ENCODE measurements at regions not wholly inside any gene's neighbourhood (a gene's known extent, or its start where the extent isn't known, plus 50 kb on each side); places are given as distances from the start of the nearest gene placed in this dataset.
"Not testable (repeated sequence)": the region's sequence is repeated elsewhere in the genome, so short reads cannot be mapped to it uniquely, and the experiment has no call there.

DNA sequence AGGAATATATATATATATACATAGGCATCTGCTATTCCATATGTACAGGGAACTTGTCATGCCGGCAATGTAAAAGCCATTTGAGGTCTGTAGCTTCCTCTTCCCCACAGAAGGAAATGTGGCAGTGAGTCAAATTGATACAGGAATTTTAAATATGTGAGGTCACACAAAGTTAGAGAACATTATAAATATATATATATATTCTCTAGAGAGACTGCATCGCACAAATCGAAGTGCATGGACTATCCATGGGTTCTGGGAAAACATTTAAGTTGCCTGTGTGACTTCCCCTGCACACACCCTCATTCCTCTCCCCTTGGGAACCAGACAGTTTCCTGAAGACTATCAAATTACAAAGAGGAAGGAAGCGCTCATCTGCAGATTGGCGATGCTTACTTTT lies 100.9 kb upstream of the CCDC91 start:
- DNase-seq (no peak), ATAC-seq (no peak)
- TF ChIP-seq, protein P1, sequence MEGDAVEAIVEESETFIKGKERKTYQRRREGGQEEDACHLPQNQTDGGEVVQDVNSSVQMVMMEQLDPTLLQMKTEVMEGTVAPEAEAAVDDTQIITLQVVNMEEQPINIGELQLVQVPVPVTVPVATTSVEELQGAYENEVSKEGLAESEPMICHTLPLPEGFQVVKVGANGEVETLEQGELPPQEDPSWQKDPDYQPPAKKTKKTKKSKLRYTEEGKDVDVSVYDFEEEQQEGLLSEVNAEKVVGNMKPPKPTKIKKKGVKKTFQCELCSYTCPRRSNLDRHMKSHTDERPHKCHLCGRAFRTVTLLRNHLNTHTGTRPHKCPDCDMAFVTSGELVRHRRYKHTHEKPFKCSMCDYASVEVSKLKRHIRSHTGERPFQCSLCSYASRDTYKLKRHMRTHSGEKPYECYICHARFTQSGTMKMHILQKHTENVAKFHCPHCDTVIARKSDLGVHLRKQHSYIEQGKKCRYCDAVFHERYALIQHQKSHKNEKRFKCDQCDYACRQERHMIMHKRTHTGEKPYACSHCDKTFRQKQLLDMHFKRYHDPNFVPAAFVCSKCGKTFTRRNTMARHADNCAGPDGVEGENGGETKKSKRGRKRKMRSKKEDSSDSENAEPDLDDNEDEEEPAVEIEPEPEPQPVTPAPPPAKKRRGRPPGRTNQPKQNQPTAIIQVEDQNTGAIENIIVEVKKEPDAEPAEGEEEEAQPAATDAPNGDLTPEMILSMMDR (IDR thresholded peaks at IDR 0.05 in 4 of 5, conservative IDR thresholded peaks at IDR 0.05 in 1 of 5), result no peak
- TF ChIP-seq POLR2A (IDR thresholded peaks at IDR 0.05), result no peak
- Histone ChIP-seq H3K27ac (no peak overlapping the region), H3K27me3 (no peaks in the 10 kb centered on the region), H3K36me3 (no peaks in the 10 kb centered on the region), H3K4me1 (peaks cover 0 to 3% of the 10 kb centered on the region in 2 donors), H3K9me3 (no peaks in the 10 kb centered on the region), H3K4me3 (no peak overlapping the region)
- intact Hi-C loops (cut with DNase I; ENCODE audit: low total_unique reads), result no loop called here
- in situ Hi-C loops (cut with MboI; ENCODE audit: low sequenced_read_pairs in 4 of 4), result no loop called here

DNA sequence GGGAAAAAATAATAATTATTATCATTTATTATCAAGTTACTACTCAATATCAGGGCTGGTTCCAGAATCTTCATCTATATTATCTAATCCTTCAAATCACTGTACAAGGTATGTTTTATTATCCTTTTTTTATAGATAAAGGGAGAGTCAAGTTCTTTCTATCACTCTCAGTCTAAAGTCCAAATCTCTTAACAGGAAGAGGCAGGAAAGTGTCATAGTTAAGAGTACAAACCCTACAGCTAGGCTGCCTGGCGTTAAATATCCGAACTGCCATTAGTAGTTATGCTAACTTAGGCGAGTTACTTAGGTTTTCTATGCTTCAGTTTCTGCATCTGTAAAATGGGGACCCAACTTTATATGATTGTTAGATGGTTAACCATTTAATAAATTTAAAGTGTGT lies 99.4 kb upstream of the CCDC91 start:
- Histone ChIP-seq H3K9me3 (no peaks in the 10 kb centered on the region), H3K36me3 (no peaks in the 10 kb centered on the region), H3K27me3 (no peaks in the 10 kb centered on the region), H3K4me1 (peaks cover 0 to 3% of the 10 kb centered on the region in 2 donors), H3K4me3 (no peak overlapping the region), H3K27ac (no peak overlapping the region)
- intact Hi-C loops (cut with DNase I; ENCODE audit: low total_unique reads), result no loop called here
- TF ChIP-seq, protein P1 (IDR thresholded peaks at IDR 0.05 in 4 of 5, conservative IDR thresholded peaks at IDR 0.05 in 1 of 5), result no peak
- no peak for TF ChIP-seq POLR2A (IDR thresholded peaks at IDR 0.05)
- in situ Hi-C loops (cut with MboI; ENCODE audit: low sequenced_read_pairs in 4 of 4), result no loop called here
- ATAC-seq (no peak), DNase-seq (no peak)

DNA sequence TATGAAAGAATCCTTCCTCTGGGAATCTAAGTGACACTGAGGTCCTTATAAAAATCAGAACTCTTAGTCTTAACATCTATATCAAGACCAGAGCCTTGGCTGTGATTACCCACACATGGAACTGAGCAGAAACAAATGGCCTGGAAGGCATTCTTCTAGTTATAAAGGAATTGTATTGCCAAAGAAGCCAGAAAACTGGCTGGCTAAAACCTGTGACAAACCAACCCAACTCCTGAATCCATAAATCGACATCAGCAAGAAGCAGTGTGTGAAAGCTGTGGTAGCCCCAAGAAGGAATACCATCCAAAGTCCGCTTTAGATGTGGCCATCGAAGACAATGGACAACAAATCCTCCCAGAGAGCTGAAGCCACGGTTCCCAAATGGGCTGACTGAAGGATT lies 97.9 kb upstream of the CCDC91 start:
- H3K9me3 ChIP-seq, result no peaks in the 10 kb centered on the region
- H3K4me3 ChIP-seq, result no peak overlapping the region
- H3K4me1 ChIP-seq, result peaks cover 0 to 3% of the 10 kb centered on the region in 2 donors
- no peaks in the 10 kb centered on the region for H3K27me3 ChIP-seq
- DNase-seq, result no peak
- no peaks in the 10 kb centered on the region for H3K36me3 ChIP-seq
- H3K27ac ChIP-seq, result no peak overlapping the region
- ATAC-seq, result no peak
- TF ChIP-seq, protein P1 (IDR thresholded peaks at IDR 0.05 in 4 of 5, conservative IDR thresholded peaks at IDR 0.05 in 1 of 5), result no peak
- TF ChIP-seq POLR2A (IDR thresholded peaks at IDR 0.05), result no peak
- intact Hi-C loops (cut with DNase I; ENCODE audit: low total_unique reads), result no loop called here
- in situ Hi-C loops (cut with MboI; ENCODE audit: low sequenced_read_pairs in 4 of 4), result no loop called here

DNA sequence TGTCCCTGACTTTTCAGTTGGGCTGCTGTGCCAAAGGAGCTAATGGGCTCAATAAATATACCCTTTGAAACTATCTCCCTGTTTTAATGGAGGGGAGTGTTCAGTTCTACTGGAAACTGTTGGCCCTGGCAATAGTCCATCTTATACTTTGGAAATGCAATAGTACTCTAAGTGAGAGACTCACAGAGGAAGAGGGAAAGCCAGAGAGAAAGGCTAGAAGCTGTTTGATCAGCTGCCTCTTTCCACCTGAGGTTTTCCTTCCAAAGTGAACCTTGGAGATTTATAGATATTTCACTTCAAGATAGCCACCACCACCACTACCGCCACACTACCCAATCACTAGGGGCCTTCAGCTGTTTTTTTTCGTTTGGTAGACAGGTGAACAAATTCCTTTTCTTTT lies 93.6 kb upstream of the CCDC91 start:
- TF ChIP-seq, protein P1 (IDR thresholded peaks at IDR 0.05 in 4 of 5, conservative IDR thresholded peaks at IDR 0.05 in 1 of 5), result no peak
- no peak for TF ChIP-seq POLR2A (IDR thresholded peaks at IDR 0.05)
- Histone ChIP-seq H3K9me3 (no peaks in the 10 kb centered on the region), H3K27ac (no peak overlapping the region), H3K36me3 (no peaks in the 10 kb centered on the region), H3K4me3 (no peak overlapping the region), H3K27me3 (no peaks in the 10 kb centered on the region), H3K4me1 (no peaks in the 10 kb centered on the region)
- DNase-seq (no peak), ATAC-seq (no peak)
- in situ Hi-C loops (cut with MboI; ENCODE audit: low sequenced_read_pairs in 4 of 4), result no loop called here
- intact Hi-C loops (cut with DNase I; ENCODE audit: low total_unique reads), result no loop called here

DNA sequence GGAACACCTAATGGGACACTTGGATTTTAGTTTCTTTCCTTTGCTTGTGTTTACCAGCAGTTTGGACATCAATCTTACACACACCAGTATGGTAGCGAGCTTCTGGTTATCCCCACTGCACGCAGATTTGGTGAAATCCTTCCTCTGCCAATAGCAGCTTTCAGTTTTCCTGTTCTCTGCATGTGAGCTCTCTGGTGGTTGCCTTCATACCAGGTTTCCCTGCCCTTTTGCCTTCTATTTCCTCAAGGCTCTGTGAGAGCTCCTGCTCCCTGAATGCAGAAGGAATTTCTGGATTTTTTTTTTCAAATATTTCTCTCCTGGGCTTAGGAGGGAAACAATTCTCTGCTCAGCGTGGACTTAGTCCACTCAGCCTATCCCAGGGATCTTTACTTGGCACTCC lies 93.0 kb upstream of the CCDC91 start:
- in situ Hi-C loops (cut with MboI; ENCODE audit: low sequenced_read_pairs in 4 of 4) (no loop called here), intact Hi-C loops (cut with DNase I; ENCODE audit: low total_unique reads) (no loop called here)
- no peaks in the 10 kb centered on the region for H3K27me3 ChIP-seq
- H3K4me1 ChIP-seq, result no peaks in the 10 kb centered on the region
- no peak overlapping the region for H3K4me3 ChIP-seq
- TF ChIP-seq, protein P1 (IDR thresholded peaks at IDR 0.05 in 4 of 5, conservative IDR thresholded peaks at IDR 0.05 in 1 of 5), result no peak
- TF ChIP-seq POLR2A (IDR thresholded peaks at IDR 0.05), result no peak
- ATAC-seq, result no peak
- H3K9me3 ChIP-seq, result no peaks in the 10 kb centered on the region
- H3K36me3 ChIP-seq, result no peaks in the 10 kb centered on the region
- no peak for DNase-seq
- no peak overlapping the region for H3K27ac ChIP-seq

DNA sequence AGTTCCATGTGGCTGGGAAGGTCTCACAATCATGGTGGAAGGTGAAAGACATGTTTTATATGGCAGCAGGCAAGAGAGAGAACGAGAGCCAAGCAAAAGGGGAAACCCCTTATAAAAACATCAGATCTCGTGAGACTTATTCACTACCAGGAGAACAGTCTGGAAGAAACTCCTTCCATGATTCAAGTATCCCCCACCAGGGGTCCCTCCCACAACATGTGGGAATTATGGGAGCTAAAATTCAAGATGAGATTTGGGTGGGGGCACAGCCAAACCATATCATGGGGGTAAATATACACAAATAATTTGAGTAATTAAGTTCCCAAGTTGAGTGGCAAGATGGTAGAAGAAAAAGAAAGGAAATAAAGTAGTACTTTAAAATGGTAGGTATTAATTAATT lies 91.0 kb upstream of the CCDC91 start:
- H3K9me3 ChIP-seq; intact Hi-C loops (cut with DNase I; ENCODE audit: low total_unique reads); H3K27me3 ChIP-seq; H3K36me3 ChIP-seq; H3K4me1 ChIP-seq; H3K4me3 ChIP-seq; ATAC-seq; in situ Hi-C loops (cut with MboI; ENCODE audit: low sequenced_read_pairs in 4 of 4); DNase-seq; H3K27ac ChIP-seq: not testable (repeated sequence)
